HG03025 (cell line): ENCODE measurements at regions not wholly inside any gene's neighbourhood (a gene's known extent, or its start where the extent isn't known, plus 50 kb on each side); places are given as distances from the start of the nearest gene placed in this dataset.
"Not testable (repeated sequence)": the region's sequence is repeated elsewhere in the genome, so short reads cannot be mapped to it uniquely, and the experiment has no call there.

ENCODE experiments used
- ATAC-seq: cut with Tn5 transposase; IDR thresholded peaks from one replicate; pipeline ENCODE4 v1.9.1; 2021; ENCODE audit warnings: mild to moderate bottlenecking, moderate library complexity; ENCODE audit not compliant: unreplicated experiment, low FRiP score

- ATAC-seq: no peak
Observed at GRCh38 chr15:62218841-62219240, 53.8 kb upstream of the C2CD4B start.

- no peak for ATAC-seq
Observed at GRCh38 chr15:62219799-62220198, 54.7 kb upstream of the C2CD4B start.

GRCh38 chr15:62223020-62223419 is 57.9 kb upstream of the C2CD4B start:
- no peak for ATAC-seq

GRCh38 chr15:62228604-62229003 is 63.5 kb upstream of the C2CD4B start:
- no peak for ATAC-seq

- ATAC-seq: no peak
Observed at GRCh38 chr15:62231856-62232255, 66.8 kb upstream of the C2CD4B start.

GRCh38 chr15:62240121-62241096 is 75.3 kb upstream of the C2CD4B start:
- ATAC-seq: no peak

GRCh38 chr15:62241135-62241770 is 76.2 kb upstream of the C2CD4B start:
- no peak for ATAC-seq

GRCh38 chr15:62242999-62243398 is 77.9 kb upstream of the C2CD4B start:
- no peak for ATAC-seq

GRCh38 chr15:62244762-62245161 is 79.7 kb upstream of the C2CD4B start:
- no peak for ATAC-seq

- ATAC-seq: no peak
Observed at GRCh38 chr15:62248277-62248984, 83.3 kb upstream of the C2CD4B start.

GRCh38 chr15:62249501-62249900 is 84.4 kb upstream of the C2CD4B start:
- no peak for ATAC-seq

- no peak for ATAC-seq
Observed at GRCh38 chr15:62250186-62250585, 85.1 kb upstream of the C2CD4B start.

- no peak for ATAC-seq
Observed at GRCh38 chr15:62250978-62251377, 85.9 kb upstream of the C2CD4B start.

- no peak for ATAC-seq
Observed at GRCh38 chr15:62253294-62253693, 88.2 kb upstream of the C2CD4B start.

- ATAC-seq: no peak
Observed at GRCh38 chr15:62254137-62254934, 89.3 kb upstream of the C2CD4B start.

GRCh38 chr15:62256430-62256829 is 91.3 kb upstream of the C2CD4B start:
- ATAC-seq: not testable (repeated sequence)

GRCh38 chr15:62257996-62258521 is 93.0 kb upstream of the C2CD4B start:
- ATAC-seq: no peak

- ATAC-seq: no peak
Observed at GRCh38 chr15:62262305-62262941, 97.3 kb upstream of the C2CD4B start.

GRCh38 chr15:62264196-62264595 is 99.1 kb upstream of the C2CD4B start:
- no peak for ATAC-seq

GRCh38 chr15:62269504-62269903 is 104.4 kb upstream of the C2CD4B start:
- no peak for ATAC-seq
